ENCODE measurements at regions not wholly inside any gene's neighbourhood (a gene's known extent, or its start where the extent isn't known, plus 50 kb on each side); places are given as distances from the start of the nearest gene placed in this dataset.

- DNase-seq: no peak
These were observed 764.2 kb upstream of the ARRDC4 start for GRCh38 chr15:97196048-97197014.

GRCh38 chr15:97199393-97200051 lies 761.0 kb upstream of the ARRDC4 start:
- DNase-seq: no peak

- DNase-seq: no peak
These were observed 760.3 kb upstream of the ARRDC4 start for GRCh38 chr15:97200161-97200560.

GRCh38 chr15:97210277-97210676 lies 750.2 kb upstream of the ARRDC4 start:
- DNase-seq: no peak

GRCh38 chr15:97215629-97216028 lies 744.9 kb upstream of the ARRDC4 start:
- no peak for DNase-seq

GRCh38 chr15:97224191-97224641 lies 736.3 kb upstream of the ARRDC4 start:
- DNase-seq: no peak

GRCh38 chr15:97234851-97235610 lies 725.5 kb upstream of the ARRDC4 start:
- peak; percentile 22 for DNase-seq

GRCh38 chr15:97235611-97235985 lies 724.9 kb upstream of the ARRDC4 start:
- no peak for DNase-seq

GRCh38 chr15:97236140-97236539 lies 724.4 kb upstream of the ARRDC4 start:
- no peak for DNase-seq

GRCh38 chr15:97237160-97237559 lies 723.3 kb upstream of the ARRDC4 start:
- DNase-seq: no peak

- DNase-seq: no peak
These were observed 712.1 kb upstream of the ARRDC4 start for GRCh38 chr15:97248376-97248775.

GRCh38 chr15:97259943-97260342 lies 700.6 kb upstream of the ARRDC4 start:
- no peak for DNase-seq

- no peak for DNase-seq
These were observed 659.3 kb upstream of the ARRDC4 start for GRCh38 chr15:97301166-97301565.

GRCh38 chr15:97316362-97316761 lies 644.1 kb upstream of the ARRDC4 start:
- peak; percentile 32 for DNase-seq

- no peak for DNase-seq
These were observed 643.3 kb upstream of the ARRDC4 start for GRCh38 chr15:97317163-97317562.

- DNase-seq: no peak
These were observed 641.2 kb upstream of the ARRDC4 start for GRCh38 chr15:97319291-97319690.

GRCh38 chr15:97346221-97346620 lies 614.3 kb upstream of the ARRDC4 start:
- no peak for DNase-seq

GRCh38 chr15:97350813-97351212 lies 609.7 kb upstream of the ARRDC4 start:
- DNase-seq: no peak

- DNase-seq: no peak
These were observed 577.0 kb upstream of the ARRDC4 start for GRCh38 chr15:97383516-97383915.

GRCh38 chr15:97386940-97387339 lies 573.6 kb upstream of the ARRDC4 start:
- no peak for DNase-seq

- no peak for DNase-seq
These were observed 559.3 kb upstream of the ARRDC4 start for GRCh38 chr15:97401195-97401594.

- DNase-seq: no peak
These were observed 558.5 kb upstream of the ARRDC4 start for GRCh38 chr15:97401970-97402369.

GRCh38 chr15:97406841-97407240 lies 553.7 kb upstream of the ARRDC4 start:
- no peak for DNase-seq

All from NCI-H187 treated with DMSO at 0.1 percent for 48 hours (cell line).